ENCODE measurements at regions not wholly inside any gene's neighbourhood (a gene's known extent, or its start where the extent isn't known, plus 50 kb on each side); places are given as distances from the start of the nearest gene placed in this dataset.

- no peak for DNase-seq
Measured at GRCh38 chr6:25013246-25013645, 77.5 kb upstream of the RIPOR2 start.

- no peak for DNase-seq
Measured at GRCh38 chr6:25014369-25014768, 78.6 kb upstream of the RIPOR2 start.

GRCh38 chr6:25014791-25015560 is 79.2 kb upstream of the RIPOR2 start:
- DNase-seq, result peak; percentile 49

- peak; percentile 52 for DNase-seq
Measured at GRCh38 chr6:25016014-25016720, 80.4 kb upstream of the RIPOR2 start.

GRCh38 chr6:25017486-25017885 is 81.7 kb upstream of the RIPOR2 start:
- no peak for DNase-seq

- DNase-seq, result peak; percentile 44
Measured at GRCh38 chr6:25017932-25018567, 82.3 kb upstream of the RIPOR2 start.

- DNase-seq, result no peak
Measured at GRCh38 chr6:25018568-25018954, 82.8 kb upstream of the RIPOR2 start.

GRCh38 chr6:25022140-25022553 is 86.4 kb upstream of the RIPOR2 start:
- peak; percentile 55 for DNase-seq

GRCh38 chr6:25023781-25024180 is 88.0 kb upstream of the RIPOR2 start:
- no peak for DNase-seq

GRCh38 chr6:25024821-25025220 is 89.1 kb upstream of the RIPOR2 start:
- no peak for DNase-seq

GRCh38 chr6:25025248-25025918 is 89.6 kb upstream of the RIPOR2 start:
- DNase-seq, result no peak

- DNase-seq, result no peak
Measured at GRCh38 chr6:25025919-25026301, 90.2 kb upstream of the RIPOR2 start.

- no peak for DNase-seq
Measured at GRCh38 chr6:25026723-25027122, 91.0 kb upstream of the RIPOR2 start.

GRCh38 chr6:25027221-25027916 is 91.6 kb upstream of the RIPOR2 start:
- no peak for DNase-seq

- no peak for DNase-seq
Measured at GRCh38 chr6:25028328-25028727, 92.6 kb upstream of the RIPOR2 start.

- DNase-seq, result no peak
Measured at GRCh38 chr6:25032934-25033333, 97.2 kb upstream of the RIPOR2 start.

- no peak for DNase-seq
Measured at GRCh38 chr6:25034431-25034921, 98.7 kb upstream of the RIPOR2 start.

GRCh38 chr6:25035174-25035511 is 99.4 kb upstream of the RIPOR2 start:
- no peak for DNase-seq

GRCh38 chr6:25035512-25036435 is 100.0 kb upstream of the RIPOR2 start:
- DNase-seq, result peak; percentile 29

GRCh38 chr6:25036461-25036860 is 100.7 kb upstream of the RIPOR2 start:
- no peak for DNase-seq

- no peak for DNase-seq
Measured at GRCh38 chr6:25038300-25038699, 102.5 kb upstream of the RIPOR2 start.
